Esophagus muscularis mucosa (tissue), 3 donors: ENCODE measurements at regions not wholly inside any gene's neighbourhood (a gene's known extent, or its start where the extent isn't known, plus 50 kb on each side); places are given as distances from the start of the nearest gene placed in this dataset.

Source experiments
- POLR2A ChIP-seq: fragments of 450-650 bp; IDR thresholded peaks from one replicate; pipeline ENCODE4 v1.6.1; 2017; ENCODE audit warnings: antibody characterized with exemption, moderate library complexity, mild to moderate bottlenecking, low read depth
- POLR2AphosphoS5 ChIP-seq, 2 donors: sonication (generic); formaldehyde crosslinking; IDR thresholded peaks; one replicate each; pipeline ENCODE4 v1.6.1; 2017; ENCODE audit warnings: antibody characterized with exemption in 2 of 2
- TF ChIP-seq, protein P1 (sequence below), 3 experiments: fragments of 200-600 bp in 2 of 3; fragments of 450-650 bp in 1 of 3; sonication (generic) in 2 of 3; IDR thresholded peaks; one replicate each; pipeline ENCODE4 v1.5.1; 2017 to 2019; ENCODE audit warnings: antibody characterized with exemption in 3 of 3, mild to moderate bottlenecking in 2 of 3, moderate library complexity in 1 of 3

DNA sequence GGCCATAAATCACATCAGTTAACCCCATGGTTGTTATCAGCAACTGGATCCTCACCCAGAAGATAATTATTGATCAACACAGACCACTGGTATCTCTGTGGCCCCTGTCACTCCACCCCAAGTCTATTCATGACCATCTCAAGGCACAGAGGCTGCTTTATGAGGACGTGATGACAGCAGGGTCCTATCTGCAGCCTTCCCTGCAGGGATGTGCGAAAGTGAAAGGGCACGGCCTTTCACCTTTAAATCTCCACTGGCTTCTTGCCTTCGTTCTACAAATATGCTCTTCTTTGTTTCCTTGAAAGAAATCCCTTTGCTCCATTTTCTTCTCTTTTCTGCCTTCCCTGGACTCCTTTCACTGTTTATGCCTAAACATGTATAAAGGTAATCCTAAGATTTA is 170.6 kb upstream of the EDNRA start:
- no peak for TF ChIP-seq POLR2A
- TF ChIP-seq, protein P1, sequence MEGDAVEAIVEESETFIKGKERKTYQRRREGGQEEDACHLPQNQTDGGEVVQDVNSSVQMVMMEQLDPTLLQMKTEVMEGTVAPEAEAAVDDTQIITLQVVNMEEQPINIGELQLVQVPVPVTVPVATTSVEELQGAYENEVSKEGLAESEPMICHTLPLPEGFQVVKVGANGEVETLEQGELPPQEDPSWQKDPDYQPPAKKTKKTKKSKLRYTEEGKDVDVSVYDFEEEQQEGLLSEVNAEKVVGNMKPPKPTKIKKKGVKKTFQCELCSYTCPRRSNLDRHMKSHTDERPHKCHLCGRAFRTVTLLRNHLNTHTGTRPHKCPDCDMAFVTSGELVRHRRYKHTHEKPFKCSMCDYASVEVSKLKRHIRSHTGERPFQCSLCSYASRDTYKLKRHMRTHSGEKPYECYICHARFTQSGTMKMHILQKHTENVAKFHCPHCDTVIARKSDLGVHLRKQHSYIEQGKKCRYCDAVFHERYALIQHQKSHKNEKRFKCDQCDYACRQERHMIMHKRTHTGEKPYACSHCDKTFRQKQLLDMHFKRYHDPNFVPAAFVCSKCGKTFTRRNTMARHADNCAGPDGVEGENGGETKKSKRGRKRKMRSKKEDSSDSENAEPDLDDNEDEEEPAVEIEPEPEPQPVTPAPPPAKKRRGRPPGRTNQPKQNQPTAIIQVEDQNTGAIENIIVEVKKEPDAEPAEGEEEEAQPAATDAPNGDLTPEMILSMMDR (IDR thresholded peaks at IDR 0.05): no peak
- TF ChIP-seq POLR2AphosphoS5 (IDR thresholded peaks at IDR 0.05): no peak
